ENCODE measurements at regions not wholly inside any gene's neighbourhood (a gene's known extent, or its start where the extent isn't known, plus 50 kb on each side); places are given as distances from the start of the nearest gene placed in this dataset.

GRCh38 chr6:138631566-138631965 lies 132.3 kb upstream of the NHSL1 start:
- Histone ChIP-seq H3K27ac (ENCODE audit: low read length) (no peak overlapping the region), H3K4me2 (ENCODE audit: insufficient read depth, low read length) (no peak overlapping the region), H3K9me3 (ENCODE audit: insufficient read depth, low read length, severe bottlenecking) (no peaks in the 10 kb centered on the region), H4K20me1 (ENCODE audit: insufficient read depth, low read length) (no peaks in the 10 kb centered on the region), H3K9ac (ENCODE audit: low read depth, low read length) (no peak overlapping the region), H3K4me3 (ENCODE audit: low read depth in 1 of 2, low read length in 2 of 2) (no peak overlapping the region), H3K36me3 (ENCODE audit: insufficient read depth, low read length) (no peaks in the 10 kb centered on the region), H3K4me1 (ENCODE audit: insufficient read depth, low read length) (no peaks in the 10 kb centered on the region), H3K79me2 (ENCODE audit: insufficient read depth, low read length) (no peaks in the 10 kb centered on the region), H2AFZ (ENCODE audit: low read depth, low read length) (no peak overlapping the region), H3K27me3 (ENCODE audit: insufficient read depth, low read length, poor library complexity) (no peaks in the 10 kb centered on the region)
- no peak for ATAC-seq (ENCODE audit: insufficient read depth, low read depth)
- TF ChIP-seq CTCF (IDR thresholded peaks at IDR 0.05; ENCODE audit: borderline replicate concordance, extremely low read depth, low read length, poor library complexity, severe bottlenecking) (no peak), EZH2 (IDR thresholded peaks at IDR 0.05; ENCODE audit: borderline replicate concordance, low read depth, low read length, severe bottlenecking) (no peak)
- no peak for DNase-seq

- H3K36me3 ChIP-seq (ENCODE audit: insufficient read depth, low read length): no peaks in the 10 kb centered on the region
- no peaks in the 10 kb centered on the region for H3K9me3 ChIP-seq (ENCODE audit: insufficient read depth, low read length, severe bottlenecking)
- H3K4me3 ChIP-seq (ENCODE audit: low read depth in 1 of 2, low read length in 2 of 2): no peak overlapping the region
- TF ChIP-seq CTCF (IDR thresholded peaks at IDR 0.05; ENCODE audit: borderline replicate concordance, extremely low read depth, low read length, poor library complexity, severe bottlenecking): no peak
- no peak for TF ChIP-seq EZH2 (IDR thresholded peaks at IDR 0.05; ENCODE audit: borderline replicate concordance, low read depth, low read length, severe bottlenecking)
- ATAC-seq (ENCODE audit: insufficient read depth, low read depth) (no peak), DNase-seq (no peak)
- H3K9ac ChIP-seq (ENCODE audit: low read depth, low read length): no peak overlapping the region
- no peaks in the 10 kb centered on the region for H3K4me1 ChIP-seq (ENCODE audit: insufficient read depth, low read length)
- H3K27me3 ChIP-seq (ENCODE audit: insufficient read depth, low read length, poor library complexity): peaks cover 3% of the 10 kb centered on the region
- H2AFZ ChIP-seq (ENCODE audit: low read depth, low read length): no peak overlapping the region
- H3K4me2 ChIP-seq (ENCODE audit: insufficient read depth, low read length): no peak overlapping the region
- H3K27ac ChIP-seq (ENCODE audit: low read length): no peak overlapping the region
- H4K20me1 ChIP-seq (ENCODE audit: insufficient read depth, low read length): no peaks in the 10 kb centered on the region
- no peaks in the 10 kb centered on the region for H3K79me2 ChIP-seq (ENCODE audit: insufficient read depth, low read length)
Observed at GRCh38 chr6:138637822-138638221, 135.7 kb upstream of the CCDC28A start.

- Histone ChIP-seq H3K4me2 (ENCODE audit: insufficient read depth, low read length) (no peak overlapping the region), H3K27me3 (ENCODE audit: insufficient read depth, low read length, poor library complexity) (peaks cover 3% of the 10 kb centered on the region), H3K4me1 (ENCODE audit: insufficient read depth, low read length) (no peaks in the 10 kb centered on the region), H3K79me2 (ENCODE audit: insufficient read depth, low read length) (no peaks in the 10 kb centered on the region), H3K4me3 (ENCODE audit: low read depth in 1 of 2, low read length in 2 of 2) (no peak overlapping the region), H3K9ac (ENCODE audit: low read depth, low read length) (no peak overlapping the region), H4K20me1 (ENCODE audit: insufficient read depth, low read length) (no peaks in the 10 kb centered on the region), H3K36me3 (ENCODE audit: insufficient read depth, low read length) (no peaks in the 10 kb centered on the region), H3K27ac (ENCODE audit: low read length) (no peak overlapping the region), H2AFZ (ENCODE audit: low read depth, low read length) (no peak overlapping the region), H3K9me3 (ENCODE audit: insufficient read depth, low read length, severe bottlenecking) (no peaks in the 10 kb centered on the region)
- ATAC-seq (ENCODE audit: insufficient read depth, low read depth): no peak
- DNase-seq: no peak
- TF ChIP-seq EZH2 (IDR thresholded peaks at IDR 0.05; ENCODE audit: borderline replicate concordance, low read depth, low read length, severe bottlenecking): no peak
- no peak for TF ChIP-seq CTCF (IDR thresholded peaks at IDR 0.05; ENCODE audit: borderline replicate concordance, extremely low read depth, low read length, poor library complexity, severe bottlenecking)
Observed at GRCh38 chr6:138638604-138639003, 135.0 kb upstream of the CCDC28A start.

- H3K36me3 ChIP-seq (ENCODE audit: insufficient read depth, low read length): no peaks in the 10 kb centered on the region
- peaks cover 3% of the 10 kb centered on the region for H3K27me3 ChIP-seq (ENCODE audit: insufficient read depth, low read length, poor library complexity)
- H3K4me3 ChIP-seq (ENCODE audit: low read depth in 1 of 2, low read length in 2 of 2): no peak overlapping the region
- H3K27ac ChIP-seq (ENCODE audit: low read length): no peak overlapping the region
- DNase-seq (no peak), ATAC-seq (ENCODE audit: insufficient read depth, low read depth) (no peak)
- no peaks in the 10 kb centered on the region for H3K9me3 ChIP-seq (ENCODE audit: insufficient read depth, low read length, severe bottlenecking)
- no peak overlapping the region for H3K9ac ChIP-seq (ENCODE audit: low read depth, low read length)
- no peak overlapping the region for H2AFZ ChIP-seq (ENCODE audit: low read depth, low read length)
- H3K4me1 ChIP-seq (ENCODE audit: insufficient read depth, low read length): no peaks in the 10 kb centered on the region
- H3K4me2 ChIP-seq (ENCODE audit: insufficient read depth, low read length): no peak overlapping the region
- H3K79me2 ChIP-seq (ENCODE audit: insufficient read depth, low read length): no peaks in the 10 kb centered on the region
- no peaks in the 10 kb centered on the region for H4K20me1 ChIP-seq (ENCODE audit: insufficient read depth, low read length)
- TF ChIP-seq EZH2 (IDR thresholded peaks at IDR 0.05; ENCODE audit: borderline replicate concordance, low read depth, low read length, severe bottlenecking) (no peak), CTCF (IDR thresholded peaks at IDR 0.05; ENCODE audit: borderline replicate concordance, extremely low read depth, low read length, poor library complexity, severe bottlenecking) (no peak)
Observed at GRCh38 chr6:138640028-138640427, 133.5 kb upstream of the CCDC28A start.

All from DND-41 (cell line).